ENCODE measurements at regions not wholly inside any gene's neighbourhood (a gene's known extent, or its start where the extent isn't known, plus 50 kb on each side); places are given as distances from the start of the nearest gene placed in this dataset.
A peak's percentile ranks its signal among the peaks of the same experiment; 100 is the strongest.

GRCh38 chr4:13876940-13877339 is 249.4 kb upstream of the BOD1L1 start:
- no peak for DNase-seq
- Mint-ChIP-seq H3K27me3 (no peaks in the 10 kb centered on the region), H3K4me1 (ENCODE audit: low read depth) (no peaks in the 10 kb centered on the region), H3K36me3 (ENCODE audit: low read depth) (no peaks in the 10 kb centered on the region), H3K9me3 (no peaks in the 10 kb centered on the region), H3K27ac (no peak overlapping the region), H3K4me3 (no peak overlapping the region)

GRCh38 chr4:13877626-13878025 is 250.1 kb upstream of the BOD1L1 start:
- Mint-ChIP-seq H3K9me3 (no peaks in the 10 kb centered on the region), H3K4me1 (ENCODE audit: low read depth) (no peaks in the 10 kb centered on the region), H3K27me3 (no peaks in the 10 kb centered on the region), H3K36me3 (ENCODE audit: low read depth) (no peaks in the 10 kb centered on the region), H3K27ac (no peak overlapping the region), H3K4me3 (no peak overlapping the region)
- no peak for DNase-seq

DNA sequence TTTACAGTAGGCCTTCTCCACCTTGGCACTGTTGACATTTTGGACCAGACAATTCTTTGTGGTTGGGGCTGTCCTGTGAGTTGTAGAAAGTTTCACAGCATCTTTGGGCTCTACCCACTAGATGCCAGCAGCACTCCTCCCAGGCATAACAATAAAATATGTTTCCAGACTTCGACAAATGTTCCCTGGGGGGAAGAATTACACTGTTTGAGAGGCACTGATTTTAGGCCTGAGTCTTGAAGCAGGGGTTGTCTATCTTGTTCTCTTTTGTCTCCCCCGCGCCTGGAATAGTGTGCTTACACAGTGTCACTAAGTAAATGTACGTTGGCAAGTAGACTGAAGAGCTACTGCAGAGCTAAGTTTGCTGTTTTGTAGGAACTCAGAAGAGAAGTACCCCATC is 254.4 kb upstream of the BOD1L1 start:
- H3K27me3 Mint-ChIP-seq, result no peaks in the 10 kb centered on the region

DNA sequence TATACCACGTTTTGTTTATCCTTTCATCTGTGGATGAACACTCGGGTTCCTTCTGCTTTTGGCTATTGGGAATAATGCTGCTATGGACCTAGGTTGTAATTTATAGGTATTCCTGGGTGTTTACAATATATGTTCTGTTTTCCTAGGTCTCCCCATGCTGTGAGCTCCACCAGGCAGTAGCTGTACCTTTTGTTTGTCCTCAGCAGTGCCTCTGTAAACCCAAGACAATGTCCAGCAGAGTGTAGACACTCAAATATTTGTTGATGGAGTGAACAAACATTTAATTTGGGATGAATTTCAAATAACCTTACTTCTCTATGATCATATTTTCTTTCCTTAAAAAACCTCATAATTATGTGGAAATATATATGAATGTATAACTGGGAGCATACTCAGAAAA is 259.5 kb upstream of the BOD1L1 start:
- H3K9me3 Mint-ChIP-seq, result no peaks in the 10 kb centered on the region
- H3K4me1 Mint-ChIP-seq (ENCODE audit: low read depth), result peaks cover 4% of the 10 kb centered on the region
- no peak overlapping the region for H3K4me3 Mint-ChIP-seq
- no peak for DNase-seq
- H3K36me3 Mint-ChIP-seq (ENCODE audit: low read depth), result no peaks in the 10 kb centered on the region
- H3K27ac Mint-ChIP-seq, result no peak overlapping the region
- H3K27me3 Mint-ChIP-seq, result no peaks in the 10 kb centered on the region

More for the DNA sequence above, 254.4 kb upstream of the BOD1L1 start:
- no peaks in the 10 kb centered on the region for H3K4me1 Mint-ChIP-seq (ENCODE audit: low read depth)
- H3K4me3 Mint-ChIP-seq, result no peak overlapping the region
- no peak for DNase-seq
- H3K36me3 Mint-ChIP-seq (ENCODE audit: low read depth), result no peaks in the 10 kb centered on the region
- no peaks in the 10 kb centered on the region for H3K9me3 Mint-ChIP-seq
- H3K27ac Mint-ChIP-seq, result no peak overlapping the region

DNA sequence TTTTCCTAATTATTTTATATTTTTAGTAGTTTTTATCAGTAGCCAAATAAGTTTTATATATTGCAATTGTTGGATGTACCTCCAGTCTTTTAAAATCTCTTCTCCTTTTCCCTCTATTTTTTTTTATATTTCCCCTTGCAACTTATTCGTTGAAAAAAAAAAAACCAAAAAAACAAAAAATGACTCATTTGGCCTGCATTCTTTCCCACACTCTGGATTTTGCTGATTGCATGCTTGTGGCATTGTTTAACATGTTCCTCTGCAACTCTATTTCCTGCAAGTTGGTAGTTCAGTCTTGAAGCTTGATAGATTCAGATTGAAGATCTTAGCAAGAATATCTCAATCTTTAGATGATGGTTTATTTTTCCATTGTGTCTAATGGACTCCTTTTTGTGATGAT is 260.6 kb upstream of the BOD1L1 start:
- Mint-ChIP-seq H3K36me3 (ENCODE audit: low read depth) (no peaks in the 10 kb centered on the region), H3K27ac (no peak overlapping the region), H3K4me3 (no peak overlapping the region), H3K27me3 (no peaks in the 10 kb centered on the region), H3K4me1 (ENCODE audit: low read depth) (peaks cover 13% of the 10 kb centered on the region), H3K9me3 (no peaks in the 10 kb centered on the region)
- DNase-seq, result no peak

DNA sequence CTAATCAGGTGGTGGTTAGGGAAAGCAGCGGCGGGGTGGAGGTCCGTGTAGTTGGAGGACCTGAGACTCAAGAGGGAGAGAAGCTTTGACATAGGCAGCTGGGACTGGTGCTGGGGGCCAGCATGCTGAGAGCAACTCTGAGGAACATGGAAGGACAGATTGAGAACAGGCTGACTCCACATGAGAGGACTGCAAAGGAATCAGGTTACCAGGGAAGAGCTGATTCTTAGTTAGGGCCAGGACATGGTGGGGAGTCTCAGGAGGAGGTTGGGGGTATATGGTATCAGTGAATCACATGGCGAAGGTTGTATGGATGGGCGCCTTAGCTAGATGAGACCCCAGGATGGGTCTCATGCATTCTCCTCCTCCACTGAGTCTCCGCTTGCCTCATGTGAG is 264.0 kb upstream of the BOD1L1 start:
- Mint-ChIP-seq H3K4me1 (ENCODE audit: low read depth) (peaks cover 13% of the 10 kb centered on the region), H3K4me3 (no peak overlapping the region), H3K9me3 (no peaks in the 10 kb centered on the region), H3K27ac (peak overlapping the region; percentile 23), H3K36me3 (ENCODE audit: low read depth) (no peaks in the 10 kb centered on the region), H3K27me3 (no peaks in the 10 kb centered on the region)
- DNase-seq, result no peak

- H3K4me3 Mint-ChIP-seq, result no peak overlapping the region
- DNase-seq, result no peak
- no peaks in the 10 kb centered on the region for H3K36me3 Mint-ChIP-seq (ENCODE audit: low read depth)
- H3K4me1 Mint-ChIP-seq (ENCODE audit: low read depth), result peaks cover 13% of the 10 kb centered on the region
- H3K27me3 Mint-ChIP-seq, result no peaks in the 10 kb centered on the region
- H3K27ac Mint-ChIP-seq, result peak overlapping the region; percentile 63
- H3K9me3 Mint-ChIP-seq, result no peaks in the 10 kb centered on the region
Observed at GRCh38 chr4:13892739-13893105, 265.2 kb upstream of the BOD1L1 start.

DNA sequence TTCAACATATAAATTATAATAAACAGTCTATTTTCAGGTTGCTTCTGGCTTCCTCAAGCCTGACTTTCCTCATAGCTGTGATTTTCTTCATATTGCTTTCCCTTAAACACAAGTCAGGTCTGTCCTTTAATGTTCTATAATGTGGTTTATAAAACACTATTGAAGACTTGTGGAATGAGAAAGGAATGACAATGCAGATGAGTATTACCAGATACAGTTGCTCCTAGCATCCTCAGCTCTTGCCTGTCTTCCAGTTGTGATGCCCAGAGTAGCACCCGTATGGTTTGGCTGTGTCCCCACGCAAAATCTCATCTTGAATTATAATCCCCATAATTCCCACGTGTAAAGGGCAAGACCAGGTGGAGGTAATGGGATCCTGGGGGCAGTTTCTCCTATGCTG is 265.7 kb upstream of the BOD1L1 start:
- Mint-ChIP-seq H3K4me1 (ENCODE audit: low read depth) (peaks cover 13% of the 10 kb centered on the region), H3K4me3 (no peak overlapping the region), H3K9me3 (no peaks in the 10 kb centered on the region), H3K36me3 (ENCODE audit: low read depth) (no peaks in the 10 kb centered on the region), H3K27me3 (no peaks in the 10 kb centered on the region), H3K27ac (no peak overlapping the region)
- DNase-seq, result no peak

- no peaks in the 10 kb centered on the region for H3K9me3 Mint-ChIP-seq
- H3K27ac Mint-ChIP-seq, result no peak overlapping the region
- peaks cover 13% of the 10 kb centered on the region for H3K4me1 Mint-ChIP-seq (ENCODE audit: low read depth)
- H3K27me3 Mint-ChIP-seq, result no peaks in the 10 kb centered on the region
- DNase-seq, result no peak
- no peak overlapping the region for H3K4me3 Mint-ChIP-seq
- no peaks in the 10 kb centered on the region for H3K36me3 Mint-ChIP-seq (ENCODE audit: low read depth)
Observed at GRCh38 chr4:13893987-13894386, 266.5 kb upstream of the BOD1L1 start.

DNA sequence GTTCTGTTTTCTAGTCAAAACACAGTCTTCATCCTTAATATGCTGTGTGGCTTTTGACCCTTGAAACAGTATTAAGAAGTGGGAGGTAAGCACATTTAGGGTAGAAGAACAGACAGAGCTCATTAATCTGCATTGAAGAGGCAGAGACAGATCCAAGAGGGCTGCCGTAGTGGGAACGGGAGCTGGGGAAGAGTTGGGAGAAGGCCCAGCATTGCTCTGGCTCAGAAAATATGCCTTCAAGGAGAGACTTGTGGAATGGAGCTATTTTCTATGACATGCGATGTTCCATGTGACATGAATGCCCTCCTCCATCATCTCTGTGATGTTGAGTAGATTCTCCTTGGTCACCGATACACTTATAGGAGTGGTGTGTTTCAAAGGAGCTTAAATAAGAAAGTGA is 273.3 kb upstream of the BOD1L1 start:
- H3K4me3 Mint-ChIP-seq, result no peak overlapping the region
- no peak for DNase-seq
- no peak overlapping the region for H3K27ac Mint-ChIP-seq
- no peaks in the 10 kb centered on the region for H3K27me3 Mint-ChIP-seq
- H3K9me3 Mint-ChIP-seq, result no peaks in the 10 kb centered on the region
- H3K4me1 Mint-ChIP-seq (ENCODE audit: low read depth), result no peaks in the 10 kb centered on the region
- no peaks in the 10 kb centered on the region for H3K36me3 Mint-ChIP-seq (ENCODE audit: low read depth)

GRCh38 chr4:13902146-13902545 is 274.6 kb upstream of the BOD1L1 start:
- H3K4me1 Mint-ChIP-seq (ENCODE audit: low read depth), result no peaks in the 10 kb centered on the region
- DNase-seq, result no peak
- no peak overlapping the region for H3K27ac Mint-ChIP-seq
- H3K4me3 Mint-ChIP-seq, result no peak overlapping the region
- H3K9me3 Mint-ChIP-seq, result no peaks in the 10 kb centered on the region
- H3K36me3 Mint-ChIP-seq (ENCODE audit: low read depth), result no peaks in the 10 kb centered on the region
- no peaks in the 10 kb centered on the region for H3K27me3 Mint-ChIP-seq

GRCh38 chr4:13903061-13903460 is 275.5 kb upstream of the BOD1L1 start:
- Mint-ChIP-seq H3K27ac (no peak overlapping the region), H3K4me1 (ENCODE audit: low read depth) (no peaks in the 10 kb centered on the region), H3K27me3 (no peaks in the 10 kb centered on the region), H3K36me3 (ENCODE audit: low read depth) (no peaks in the 10 kb centered on the region), H3K4me3 (no peak overlapping the region), H3K9me3 (no peaks in the 10 kb centered on the region)
- no peak for DNase-seq

DNA sequence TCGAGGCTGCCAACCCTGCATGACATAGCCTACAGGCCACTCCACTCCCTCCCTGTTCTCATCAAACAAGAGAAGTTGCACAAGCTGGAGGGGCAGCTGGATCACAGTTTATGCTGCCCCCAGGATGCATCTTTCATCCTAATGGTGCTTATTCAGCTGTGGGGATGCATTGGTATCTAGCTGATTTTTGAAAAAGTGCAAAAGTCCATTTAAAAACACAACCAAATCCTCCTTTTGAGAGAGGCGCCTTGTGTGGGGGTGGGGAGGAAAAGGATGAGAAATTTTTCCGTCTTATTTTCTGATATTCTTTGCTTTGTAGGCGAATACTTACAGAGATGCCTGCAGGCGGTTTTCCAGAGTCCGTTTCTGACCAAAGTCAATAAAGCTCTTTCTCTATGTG is 276.4 kb upstream of the BOD1L1 start:
- Mint-ChIP-seq H3K27ac (no peak overlapping the region), H3K9me3 (no peaks in the 10 kb centered on the region), H3K27me3 (no peaks in the 10 kb centered on the region), H3K4me3 (no peak overlapping the region), H3K36me3 (ENCODE audit: low read depth) (no peaks in the 10 kb centered on the region), H3K4me1 (ENCODE audit: low read depth) (no peaks in the 10 kb centered on the region)
- no peak for DNase-seq

GRCh38 chr4:13905543-13905942 is 278.0 kb upstream of the BOD1L1 start:
- Mint-ChIP-seq H3K27me3 (no peaks in the 10 kb centered on the region), H3K27ac (no peak overlapping the region), H3K4me1 (ENCODE audit: low read depth) (no peaks in the 10 kb centered on the region), H3K9me3 (no peaks in the 10 kb centered on the region), H3K36me3 (ENCODE audit: low read depth) (no peaks in the 10 kb centered on the region), H3K4me3 (no peak overlapping the region)
- DNase-seq, result no peak

DNA sequence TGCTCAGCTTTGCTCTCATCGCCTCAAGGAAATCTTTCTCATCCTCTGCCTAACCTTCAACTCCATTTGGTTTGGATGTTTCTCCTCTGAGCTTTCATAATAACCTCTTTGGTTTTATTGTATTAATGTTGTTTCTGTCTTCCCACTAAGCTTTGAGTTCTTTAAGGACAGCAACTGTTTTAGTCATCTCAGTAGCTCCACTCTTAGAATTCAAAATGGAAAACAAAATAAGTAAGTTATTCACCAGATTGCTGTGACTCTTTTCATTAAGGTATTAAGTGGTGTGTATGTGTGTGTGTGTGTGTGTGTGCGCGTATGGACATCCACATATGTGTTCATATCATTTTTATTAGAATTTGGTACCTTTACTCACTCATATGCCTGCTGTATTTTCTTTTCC is 279.2 kb upstream of the BOD1L1 start:
- H3K27ac Mint-ChIP-seq, result no peak overlapping the region
- no peaks in the 10 kb centered on the region for H3K4me1 Mint-ChIP-seq (ENCODE audit: low read depth)
- no peak overlapping the region for H3K4me3 Mint-ChIP-seq
- no peaks in the 10 kb centered on the region for H3K27me3 Mint-ChIP-seq
- no peak for DNase-seq
- no peaks in the 10 kb centered on the region for H3K36me3 Mint-ChIP-seq (ENCODE audit: low read depth)
- H3K9me3 Mint-ChIP-seq, result no peaks in the 10 kb centered on the region

DNA sequence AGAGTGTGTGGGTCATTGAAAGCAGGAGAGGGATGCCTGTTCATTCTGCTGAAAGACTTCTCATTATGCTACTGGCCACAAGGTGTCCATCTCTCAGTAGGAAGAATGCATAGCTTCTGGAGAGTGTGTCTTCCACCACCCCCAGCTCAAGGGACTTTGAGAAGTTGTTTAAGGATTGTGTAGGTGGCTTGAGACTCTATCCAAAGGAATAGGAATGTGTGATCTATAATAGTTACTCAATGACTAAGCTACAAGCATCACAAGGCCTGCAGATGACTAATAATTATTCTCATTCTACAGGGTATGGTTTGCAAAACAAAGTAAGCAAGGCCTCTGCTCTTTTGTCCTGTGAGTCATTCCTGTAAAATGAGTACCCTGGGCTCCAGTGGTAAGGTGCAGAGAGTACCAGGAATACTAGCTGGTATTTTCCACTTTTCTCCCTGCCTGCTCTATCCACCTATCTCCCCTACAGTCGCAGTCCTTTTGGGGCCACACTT is 279.8 kb upstream of the BOD1L1 start:
- no peaks in the 10 kb centered on the region for H3K9me3 Mint-ChIP-seq
- H3K27ac Mint-ChIP-seq, result no peak overlapping the region
- no peak for DNase-seq
- no peaks in the 10 kb centered on the region for H3K36me3 Mint-ChIP-seq (ENCODE audit: low read depth)
- no peaks in the 10 kb centered on the region for H3K4me1 Mint-ChIP-seq (ENCODE audit: low read depth)
- no peak overlapping the region for H3K4me3 Mint-ChIP-seq
- no peaks in the 10 kb centered on the region for H3K27me3 Mint-ChIP-seq

Measured in activated T-cell treated with anti-CD3 and anti-CD28 coated beads, Interleukin-2, amount 50 U/mL, for 24 hours (primary cell).